Activated CD4-positive, alpha-beta T cell treated with anti-CD3 and anti-CD28 coated beads for 36 hours (primary cell): ENCODE measurements at regions not wholly inside any gene's neighbourhood (a gene's known extent, or its start where the extent isn't known, plus 50 kb on each side); places are given as distances from the start of the nearest gene placed in this dataset.

Source experiments
- ATAC-seq: fragments of 200-7000 bp; cut with Tn5 transposase; one replicate; pipeline ENCODE4 v1.10.0; 2021; ENCODE audit warnings: mild to moderate bottlenecking, moderate library complexity
- CTCF ChIA-PET: fragments of 350-600 bp; sonication (Branson Sonifier 250); formaldehyde crosslinking; loops from one replicate; lab custom pipeline; 2021; ENCODE audit warnings: antibody characterized with exemption; lab: Charles Lee
- POLR2A ChIA-PET: fragments of 350-600 bp; sonication (Branson Sonifier 250); formaldehyde crosslinking; loops from one replicate; lab custom pipeline; 2021; ENCODE audit warnings: antibody characterized with exemption, inconsistent platforms; lab: Charles Lee
- DNase-seq: peaks from one replicate; pipeline ENCODE4 v3.0.0-alpha.2; 2020
- H3K27ac Mint-ChIP-seq: one replicate; pipeline ENCODE4 v1.8.0; 2021; ENCODE audit warnings: mixed read lengths
- H3K27me3 Mint-ChIP-seq: one replicate; pipeline ENCODE4 v1.8.0; 2021; ENCODE audit warnings: mixed read lengths
- H3K36me3 Mint-ChIP-seq: one replicate; pipeline ENCODE4 v1.8.0; 2021; ENCODE audit warnings: low read depth, mixed read lengths
- H3K4me1 Mint-ChIP-seq: one replicate; pipeline ENCODE4 v1.8.0; 2021; ENCODE audit warnings: mixed read lengths
- H3K4me3 Mint-ChIP-seq: one replicate; pipeline ENCODE4 v1.8.0; 2021; ENCODE audit warnings: mild to moderate bottlenecking, moderate library complexity, mixed read lengths
- H3K9me3 Mint-ChIP-seq: one replicate; pipeline ENCODE4 v1.8.0; 2021; ENCODE audit warnings: low read depth, mixed read lengths
- intact Hi-C, 2 experiments: fragments of 100-400 bp; cut with DNase I in 1 of 2; cut with micrococcal nuclease in 1 of 2; formaldehyde crosslinking; loops; one replicate each; pipeline versions ENCODE4 v1.14.2 to v1.15.1; 2022 to 2024; cut with DNase I, micrococcal nuclease

DNA sequence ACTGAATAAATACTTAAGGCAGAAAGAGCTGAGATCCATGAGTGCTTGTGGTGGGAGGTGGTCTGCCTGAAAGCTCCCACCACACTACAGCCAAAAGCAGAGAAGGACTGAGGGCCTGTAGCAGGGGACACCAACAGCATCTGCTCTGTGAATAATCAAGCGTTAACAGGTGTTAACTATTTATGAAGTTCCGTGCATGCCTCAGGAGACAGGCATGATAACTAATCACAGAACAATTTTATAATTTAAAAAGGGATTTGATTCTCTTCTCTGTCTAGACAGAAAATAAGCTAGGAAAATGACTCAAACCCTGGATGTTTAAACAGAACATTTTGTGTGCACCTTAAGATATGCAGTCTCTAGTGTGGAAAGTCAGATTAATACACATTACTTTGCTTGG is 61.5 kb upstream of the GHITM start:
- no peaks in the 10 kb centered on the region for H3K36me3 Mint-ChIP-seq
- intact Hi-C loops = no loop called here
- ATAC-seq (no peak), DNase-seq (no peak)
- no peak overlapping the region for H3K4me3 Mint-ChIP-seq
- H3K27me3 Mint-ChIP-seq = peaks cover 9% of the 10 kb centered on the region
- H3K4me1 Mint-ChIP-seq = no peaks in the 10 kb centered on the region
- no peaks in the 10 kb centered on the region for H3K9me3 Mint-ChIP-seq
- ChIA-PET CTCF (interaction anchor here (0.5 to 1.5 kb wide), 2 partner anchors 10 to 207 kb away, joined by 3 to 4 read pairs; no protein-coding TSS in a partner anchor), POLR2A (no interaction called here)
- H3K27ac Mint-ChIP-seq = no peak overlapping the region

DNA sequence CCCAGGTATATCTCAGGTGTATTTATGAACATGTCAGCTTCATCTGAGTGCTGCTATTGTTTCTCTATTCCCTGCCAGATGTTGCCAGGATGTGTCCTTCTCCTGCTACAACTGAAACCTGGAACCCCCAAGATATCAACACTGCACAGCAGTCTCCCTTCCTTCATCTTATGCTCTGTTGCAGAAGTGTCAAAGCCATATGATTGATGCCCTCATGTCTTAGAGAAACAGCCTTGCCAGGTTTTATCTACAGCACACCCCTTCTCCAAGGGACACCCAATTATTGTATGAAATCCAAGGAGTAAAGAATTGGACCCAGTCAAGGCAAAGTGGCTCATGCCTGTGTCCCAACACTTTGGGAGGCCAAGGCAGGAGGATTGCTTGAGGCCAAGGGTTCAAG is 60.5 kb upstream of the GHITM start:
- intact Hi-C loops = no loop called here
- Mint-ChIP-seq H3K27ac (no peak overlapping the region), H3K9me3 (no peaks in the 10 kb centered on the region), H3K4me3 (no peak overlapping the region), H3K36me3 (no peaks in the 10 kb centered on the region), H3K27me3 (peaks cover 3% of the 10 kb centered on the region), H3K4me1 (no peaks in the 10 kb centered on the region)
- ChIA-PET POLR2A (no interaction called here), CTCF (interaction anchor here (1.5 kb wide), 1 partner anchor 9 kb away, joined by 4 read pairs; no protein-coding TSS in a partner anchor)
- DNase-seq = no peak
- no peak for ATAC-seq

DNA sequence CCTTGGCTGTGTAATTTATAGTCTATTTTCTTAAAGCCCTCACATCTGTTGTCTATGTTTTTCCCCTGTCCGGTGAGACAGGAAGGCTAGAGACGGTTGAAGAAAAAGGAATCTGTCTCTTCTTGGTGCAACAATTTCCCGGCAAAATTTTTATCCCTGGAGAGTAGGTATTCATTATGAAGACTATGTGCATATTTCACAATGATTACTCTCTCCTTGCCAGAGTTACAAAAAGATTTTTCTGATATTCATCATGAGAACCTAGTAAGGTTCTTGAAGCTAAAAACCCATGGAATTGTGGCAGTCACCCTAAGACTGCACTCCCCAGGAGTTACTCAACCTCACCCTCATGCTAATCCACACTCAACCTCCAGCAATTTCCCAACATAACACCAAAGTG is 55.0 kb upstream of the GHITM start:
- ATAC-seq (no peak), DNase-seq (no peak)
- no peak overlapping the region for H3K4me3 Mint-ChIP-seq
- intact Hi-C loops = no loop called here
- POLR2A ChIA-PET = interaction anchor here (0.6 kb wide), 1 partner anchor 9 kb away, joined by 3 read pairs; no protein-coding TSS in a partner anchor
- CTCF ChIA-PET = no interaction called here
- H3K4me1 Mint-ChIP-seq = no peaks in the 10 kb centered on the region
- H3K9me3 Mint-ChIP-seq = no peaks in the 10 kb centered on the region
- no peak overlapping the region for H3K27ac Mint-ChIP-seq
- H3K36me3 Mint-ChIP-seq = no peaks in the 10 kb centered on the region
- peaks cover 10% of the 10 kb centered on the region for H3K27me3 Mint-ChIP-seq

DNA sequence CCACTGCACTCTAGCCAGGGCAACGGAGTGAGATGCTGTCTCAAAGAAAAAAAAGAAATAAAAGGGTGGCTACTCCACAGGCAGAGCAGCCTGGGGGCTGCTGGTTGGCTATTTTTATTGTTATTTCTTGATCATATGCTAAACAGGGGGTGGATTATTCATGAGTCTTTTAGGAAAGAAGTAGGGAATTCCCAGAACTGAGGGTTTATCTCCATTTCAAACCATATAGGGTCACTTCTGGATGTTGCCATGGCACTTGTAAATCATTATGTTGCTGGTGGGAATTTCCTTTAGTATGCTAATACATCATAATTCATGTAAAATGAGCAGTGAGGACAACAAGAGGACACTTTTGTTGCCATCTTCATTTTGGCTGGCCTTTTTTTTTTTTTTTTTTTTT is 52.1 kb upstream of the GHITM start:
- ChIA-PET POLR2A (no interaction called here), CTCF (no interaction called here)
- Mint-ChIP-seq H3K27me3 (peaks cover 15% of the 10 kb centered on the region), H3K4me3 (no peak overlapping the region), H3K9me3 (no peaks in the 10 kb centered on the region), H3K36me3 (no peaks in the 10 kb centered on the region), H3K27ac (no peak overlapping the region), H3K4me1 (no peaks in the 10 kb centered on the region)
- DNase-seq = no peak
- intact Hi-C loops = no loop called here
- no peak for ATAC-seq

DNA sequence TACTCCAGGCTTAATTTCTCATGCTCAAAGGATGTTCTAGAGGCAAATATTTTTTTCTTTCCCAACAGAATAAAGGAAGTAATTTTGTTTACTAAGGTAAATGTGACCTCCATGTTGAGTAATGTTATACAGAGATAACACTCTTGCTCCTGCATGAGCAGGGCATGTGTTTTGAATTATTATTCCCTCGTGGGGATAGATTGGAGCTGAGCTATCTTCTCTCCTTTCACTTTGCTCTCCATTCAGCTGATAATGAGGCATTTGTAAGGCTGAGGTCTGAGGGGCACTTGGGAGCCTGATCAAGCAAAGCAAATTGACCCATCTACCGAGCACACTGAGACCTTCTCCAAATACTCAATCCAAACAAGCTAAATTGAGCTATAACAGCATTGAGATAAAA is 50.7 kb upstream of the GHITM start:
- Mint-ChIP-seq H3K27ac (no peak overlapping the region), H3K4me3 (no peak overlapping the region), H3K4me1 (no peaks in the 10 kb centered on the region), H3K36me3 (no peaks in the 10 kb centered on the region), H3K9me3 (no peaks in the 10 kb centered on the region), H3K27me3 (peaks cover 15% of the 10 kb centered on the region)
- intact Hi-C loops = no loop called here
- ChIA-PET POLR2A (no interaction called here), CTCF (interaction anchor here (0.7 to 1.5 kb wide), 2 partner anchors 10 to 496 kb away, joined by 4 to 7 read pairs; no protein-coding TSS in a partner anchor)
- no peak for ATAC-seq
- no peak for DNase-seq

DNA sequence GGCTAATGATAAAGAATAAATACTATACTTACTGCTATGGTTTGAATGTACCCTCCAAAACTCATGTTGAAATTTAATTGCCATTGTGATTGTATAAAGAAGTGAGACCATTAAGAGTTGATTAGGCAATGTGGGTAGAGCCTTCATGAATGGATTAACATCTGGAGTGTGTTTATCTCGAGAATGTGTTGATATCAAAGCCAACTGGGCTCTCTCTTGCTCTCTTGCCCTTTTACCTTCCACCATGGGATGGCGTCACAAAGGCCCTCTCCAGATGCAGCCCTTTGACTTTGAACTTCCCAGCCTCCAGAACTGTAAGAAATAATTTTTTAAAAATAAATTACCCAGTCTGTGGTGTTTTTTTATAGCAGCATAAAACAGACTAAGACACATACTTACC is 50.1 kb upstream of the GHITM start:
- Mint-ChIP-seq H3K27ac (no peak overlapping the region), H3K4me3 (no peak overlapping the region), H3K36me3 (no peaks in the 10 kb centered on the region), H3K4me1 (no peaks in the 10 kb centered on the region), H3K27me3 (peaks cover 15% of the 10 kb centered on the region), H3K9me3 (no peaks in the 10 kb centered on the region)
- POLR2A ChIA-PET = no interaction called here
- CTCF ChIA-PET = no interaction called here
- intact Hi-C loops = no loop called here
- ATAC-seq = no peak
- DNase-seq = no peak
